ENCODE measurements at regions not wholly inside any gene's neighbourhood (a gene's known extent, or its start where the extent isn't known, plus 50 kb on each side); places are given as distances from the start of the nearest gene placed in this dataset.
"Not testable (repeated sequence)": the region's sequence is repeated elsewhere in the genome, so short reads cannot be mapped to it uniquely, and the experiment has no call there.

DNA sequence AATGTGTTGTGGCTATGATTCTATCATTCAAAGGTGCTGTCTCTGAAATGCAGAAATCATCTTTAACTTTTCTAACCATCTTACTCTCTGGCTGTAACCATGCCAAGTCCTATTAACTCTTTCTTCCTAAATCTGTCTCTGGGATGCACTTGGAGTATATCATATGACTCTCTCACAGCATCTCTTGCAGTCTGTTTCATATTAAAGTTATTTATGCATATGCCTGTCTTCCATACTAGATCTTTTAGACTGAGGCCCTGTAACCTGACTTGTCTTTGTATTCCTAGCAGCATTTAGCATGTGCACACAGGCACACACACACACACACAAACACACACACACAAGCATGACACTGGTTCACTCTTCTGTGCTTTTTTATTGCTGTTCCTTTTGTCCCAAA is 320.6 kb downstream of the ETAA1 start:
- no peak for DNase-seq

DNA sequence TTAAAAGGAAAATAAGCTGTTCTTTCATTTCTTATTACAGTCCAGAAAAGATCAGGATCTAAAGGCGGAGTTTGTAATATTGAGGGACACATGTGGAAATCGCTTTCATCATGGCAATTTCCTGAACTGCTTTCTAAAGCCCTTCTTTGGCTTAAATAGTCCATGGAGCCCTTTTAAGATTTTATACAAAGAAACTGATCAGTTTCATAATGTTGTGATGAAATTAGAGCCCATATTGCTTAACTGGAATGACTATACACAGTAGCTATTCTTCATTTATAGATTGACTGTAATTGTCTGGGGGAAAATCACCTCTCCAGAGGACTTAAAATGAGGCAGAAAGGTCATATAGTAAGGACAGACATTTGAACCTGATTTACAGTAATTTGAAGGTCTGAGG is 322.2 kb downstream of the ETAA1 start:
- no peak for DNase-seq

DNA sequence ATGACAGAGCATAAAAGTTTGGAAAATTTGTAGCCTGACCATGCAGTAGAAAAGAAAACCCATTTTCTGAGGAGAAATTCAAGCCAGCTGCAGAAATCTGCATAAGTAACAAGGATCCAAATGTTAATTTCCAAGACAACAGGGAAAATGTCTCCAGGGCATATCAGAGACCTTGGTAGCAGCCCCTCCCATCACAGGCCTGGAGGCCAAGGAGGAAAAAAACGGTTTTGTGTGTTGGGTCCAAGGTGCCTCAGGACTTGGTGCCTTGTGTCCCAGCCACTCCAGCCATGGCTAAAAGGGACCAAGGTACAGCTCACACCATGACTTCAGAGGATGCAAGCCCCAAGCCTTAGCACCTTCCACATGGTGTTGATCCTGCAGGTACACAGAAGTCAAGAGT is 324.4 kb downstream of the ETAA1 start:
- no peak for DNase-seq

DNA sequence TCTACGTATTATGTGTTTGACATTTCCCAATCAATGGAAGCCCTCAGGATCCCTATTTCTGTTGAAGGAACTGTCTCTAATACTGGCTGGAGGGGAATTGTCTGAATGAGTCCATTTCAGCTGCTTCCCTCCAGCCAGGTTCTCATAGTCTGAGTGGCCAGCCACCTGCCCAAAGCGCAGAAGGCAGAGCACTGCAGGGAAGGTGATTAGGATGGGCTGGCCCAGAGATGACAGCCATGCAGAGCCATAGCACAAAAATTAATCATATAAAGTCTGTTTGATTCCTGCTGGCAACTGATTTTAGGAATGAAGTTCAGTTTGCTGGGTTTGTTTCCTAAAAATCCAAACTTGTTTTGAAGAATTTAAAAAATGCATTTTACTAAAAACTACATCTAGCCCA is 327.1 kb downstream of the ETAA1 start:
- no peak for DNase-seq

- DNase-seq, result no peak
These were observed 328.6 kb downstream of the ETAA1 start for GRCh38 chr2:67725731-67726130.

GRCh38 chr2:67726416-67726815 is 329.3 kb downstream of the ETAA1 start:
- no peak for DNase-seq

DNA sequence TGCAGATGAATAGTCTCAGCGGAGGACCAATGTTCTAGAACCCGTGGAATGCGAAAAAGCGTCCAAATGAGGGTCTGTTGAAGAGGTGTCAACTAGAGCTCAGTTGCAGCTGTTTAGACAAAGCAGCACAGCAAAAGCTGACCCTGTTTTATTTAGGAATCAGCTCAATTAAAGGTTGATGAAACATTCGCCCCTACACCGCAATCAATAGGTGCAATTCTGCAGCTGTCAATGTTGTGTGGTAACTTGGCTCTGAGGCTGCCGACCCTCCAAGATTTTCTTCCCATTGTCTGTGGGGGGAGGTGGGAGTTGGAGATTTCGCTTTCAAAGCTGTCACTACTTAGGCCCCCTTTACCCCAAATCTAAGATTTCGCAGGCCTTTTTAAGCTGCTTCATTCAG is 330.0 kb downstream of the ETAA1 start:
- DNase-seq, result no peak

DNA sequence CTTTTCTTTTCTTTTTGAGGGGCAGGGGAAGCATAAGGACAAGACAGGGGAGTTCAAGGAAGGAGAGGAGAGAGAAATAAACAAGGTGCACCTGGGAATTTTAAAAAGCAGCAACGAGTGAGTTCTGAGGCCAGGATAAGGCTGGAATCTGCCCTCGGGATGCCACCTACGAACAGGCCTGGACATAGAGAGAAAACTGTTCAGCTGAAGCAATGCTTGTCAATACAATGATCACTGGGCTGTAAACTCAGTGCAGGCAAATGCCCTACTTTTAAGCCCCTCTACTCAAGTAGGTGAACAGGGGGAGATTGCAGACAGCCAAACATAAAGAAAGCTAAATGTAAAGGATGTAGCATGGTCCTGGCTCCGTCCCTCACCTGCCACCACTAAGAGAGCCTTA is 330.5 kb downstream of the ETAA1 start:
- DNase-seq, result no peak

DNA sequence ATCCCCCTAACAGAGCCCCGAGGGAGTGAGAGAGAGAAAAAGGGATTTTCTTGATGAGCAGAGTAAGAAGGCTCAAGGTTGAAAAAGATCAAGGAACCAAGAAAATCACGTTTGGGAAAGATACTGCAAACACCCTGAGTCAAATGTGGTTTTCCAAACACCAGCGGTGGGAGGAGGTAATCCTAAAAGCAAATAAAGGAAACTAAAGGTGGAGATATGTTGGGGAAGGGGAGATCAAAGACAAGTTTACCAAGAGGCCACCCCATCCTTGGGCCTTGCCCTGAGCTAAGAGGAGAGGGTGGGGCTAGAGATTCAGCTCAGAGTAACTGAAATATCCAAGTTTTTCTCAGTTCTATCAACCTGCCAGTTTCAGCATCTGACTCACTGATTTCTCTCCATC is 332.3 kb downstream of the ETAA1 start:
- no peak for DNase-seq

DNA sequence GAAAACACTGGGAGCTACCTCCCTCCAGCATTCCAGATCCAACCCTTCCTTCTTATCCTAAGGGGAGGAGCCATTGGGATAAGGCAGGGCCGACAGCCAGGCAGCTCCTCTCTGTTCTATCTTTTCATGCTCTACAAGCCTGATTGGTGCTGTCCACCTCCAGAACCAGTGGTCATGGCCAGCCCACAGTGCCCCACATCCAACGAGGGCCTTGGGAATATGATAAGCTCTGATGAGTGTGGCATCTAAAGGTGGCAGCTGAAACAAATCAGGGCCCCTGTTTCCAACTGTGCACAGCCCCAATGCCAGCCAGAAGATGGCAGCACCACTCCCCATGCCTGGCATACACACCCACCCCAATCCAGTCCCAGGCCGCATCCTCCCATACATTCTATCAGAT is 329.3 kb downstream of the C1D start:
- no peak for DNase-seq

DNA sequence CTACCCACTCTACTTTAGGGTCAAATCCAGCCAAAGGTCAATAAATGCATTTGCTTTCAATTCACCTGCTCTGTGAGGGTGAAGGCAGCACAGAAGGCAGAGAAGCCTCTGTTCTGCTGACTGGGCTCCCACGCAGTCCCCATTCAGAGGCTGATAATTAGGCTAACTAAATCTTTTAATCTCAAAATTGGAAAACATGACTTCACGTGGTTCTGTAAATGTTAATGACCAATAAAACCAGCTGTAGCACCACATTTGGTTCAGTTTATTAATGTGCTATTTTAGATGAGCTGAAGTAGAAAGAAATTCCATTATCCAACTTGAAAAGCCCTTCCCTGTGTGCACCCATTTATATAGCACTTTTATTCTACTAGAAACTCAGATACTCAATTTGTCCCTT is 310.6 kb downstream of the C1D start:
- no peak for DNase-seq

DNA sequence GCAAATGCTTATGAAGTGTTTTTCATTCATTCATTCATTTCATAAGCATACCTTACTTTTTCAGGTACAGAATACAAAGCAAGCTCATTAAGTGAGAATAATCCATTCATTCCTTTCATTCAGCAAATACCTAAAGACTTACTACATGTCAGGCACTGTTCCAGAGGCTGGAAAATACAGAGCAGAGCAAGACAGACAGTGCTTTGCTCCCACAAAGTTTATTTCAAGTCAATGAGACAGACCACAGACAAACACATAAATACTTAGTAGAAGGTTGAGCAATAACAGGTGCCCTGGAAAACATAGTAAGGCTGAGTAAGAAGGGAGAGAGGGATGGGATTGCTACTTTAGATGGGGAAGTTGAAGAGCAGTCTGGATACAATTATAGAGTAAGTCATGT is 309.8 kb downstream of the C1D start:
- no peak for DNase-seq

GRCh38 chr2:67755156-67755882 is 307.5 kb downstream of the C1D start:
- DNase-seq, result no peak

DNA sequence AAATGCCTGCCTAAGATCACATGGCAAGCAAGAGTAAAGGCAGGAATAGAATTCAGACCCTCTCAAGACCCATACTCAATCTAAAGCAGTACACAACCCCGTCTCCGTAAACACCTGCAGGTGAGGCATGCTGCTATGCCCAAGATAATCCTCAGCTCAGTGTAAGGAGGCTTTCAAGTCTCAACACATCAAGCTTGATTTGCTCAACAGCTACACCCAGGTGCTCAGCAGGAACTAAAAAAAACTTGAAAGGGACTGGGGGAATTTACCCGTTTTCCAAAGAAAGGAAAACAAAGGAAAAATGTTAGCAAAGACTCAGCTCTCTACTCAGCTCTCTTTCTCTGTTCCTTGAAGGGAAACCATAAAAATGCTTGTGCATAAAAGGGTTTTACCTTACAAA is 301.8 kb downstream of the C1D start:
- no peak for DNase-seq

DNA sequence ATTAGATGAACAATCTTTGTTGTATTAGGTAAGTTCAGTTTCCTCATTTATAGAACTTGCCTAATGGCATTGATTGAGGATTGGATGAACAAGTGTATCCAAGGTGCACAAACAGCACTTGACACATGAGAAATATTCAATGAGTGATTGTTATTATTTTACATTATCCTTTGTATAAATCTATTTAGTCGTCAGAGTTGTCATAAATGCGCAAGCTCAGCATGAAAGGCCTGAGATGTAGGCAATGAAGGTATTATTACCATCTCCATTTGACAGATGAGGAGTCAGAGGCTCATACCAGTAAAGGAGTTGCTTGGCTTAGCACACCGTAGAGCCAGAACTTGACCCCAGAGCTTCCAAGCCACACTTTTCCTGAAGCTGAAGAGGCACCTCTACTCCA is 291.4 kb downstream of the C1D start:
- DNase-seq, result no peak

DNA sequence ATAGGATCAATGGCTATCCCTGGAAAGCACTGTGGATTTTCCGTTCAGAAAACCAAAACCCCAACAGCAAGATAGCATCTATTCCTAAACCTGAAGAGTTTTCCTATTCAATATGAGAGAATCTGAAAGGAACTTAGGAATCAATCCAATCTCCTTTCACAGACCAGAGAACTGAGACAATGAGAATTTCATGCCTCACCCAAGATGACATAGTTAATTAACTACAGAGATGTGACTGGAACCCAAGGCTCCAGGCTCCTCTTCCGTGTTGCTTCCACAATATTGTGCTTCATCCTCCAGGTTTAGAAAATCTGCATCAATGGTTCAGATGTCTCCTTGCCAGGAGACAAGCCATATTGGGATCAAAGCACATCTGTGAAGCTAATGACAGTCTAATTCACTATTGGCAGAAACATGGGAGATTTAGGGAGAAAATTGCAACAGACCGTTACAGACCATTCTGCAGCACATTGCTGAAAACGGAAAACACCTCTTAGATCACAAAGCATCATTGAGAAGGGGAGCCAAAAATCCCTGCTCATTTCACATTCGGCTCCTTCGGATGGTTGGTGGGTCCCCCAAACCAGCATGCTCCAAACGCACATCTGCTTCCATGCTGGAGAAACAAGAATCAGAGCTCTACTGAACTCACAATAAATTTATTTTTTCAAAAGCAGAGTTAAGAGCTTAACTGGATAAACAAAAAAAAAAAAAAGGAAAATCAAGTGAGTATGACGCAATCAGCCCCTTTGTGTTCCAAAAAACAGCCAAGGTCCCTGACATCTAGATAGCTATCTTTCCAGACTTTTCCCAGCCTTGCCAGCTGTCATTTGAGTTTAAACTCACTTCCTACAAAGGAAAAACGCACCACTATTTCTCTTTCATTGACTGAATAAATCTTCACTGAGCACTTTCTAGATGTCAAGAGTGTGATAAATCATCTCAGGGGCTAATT is 290.3 kb downstream of the C1D start:
- no peak for DNase-seq

DNA sequence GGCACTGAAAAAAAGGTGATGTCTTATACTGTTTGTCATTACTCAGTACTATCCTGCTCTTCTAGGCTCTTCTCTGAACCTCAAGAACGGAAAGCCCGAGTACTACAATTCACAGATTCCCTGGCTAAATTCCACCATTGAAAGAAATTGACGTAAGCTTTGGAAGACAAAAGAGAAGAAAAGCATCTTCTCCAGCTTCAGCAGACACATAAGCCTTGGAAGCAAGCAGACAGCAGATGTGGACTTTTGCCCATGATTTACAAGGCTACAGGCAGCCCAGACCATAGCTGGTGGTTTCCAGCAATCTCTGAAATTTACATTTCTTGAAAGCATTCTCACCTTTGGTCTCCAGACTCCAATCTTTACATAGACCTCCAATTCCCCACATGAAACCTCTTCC is 289.0 kb downstream of the C1D start:
- DNase-seq, result no peak

DNA sequence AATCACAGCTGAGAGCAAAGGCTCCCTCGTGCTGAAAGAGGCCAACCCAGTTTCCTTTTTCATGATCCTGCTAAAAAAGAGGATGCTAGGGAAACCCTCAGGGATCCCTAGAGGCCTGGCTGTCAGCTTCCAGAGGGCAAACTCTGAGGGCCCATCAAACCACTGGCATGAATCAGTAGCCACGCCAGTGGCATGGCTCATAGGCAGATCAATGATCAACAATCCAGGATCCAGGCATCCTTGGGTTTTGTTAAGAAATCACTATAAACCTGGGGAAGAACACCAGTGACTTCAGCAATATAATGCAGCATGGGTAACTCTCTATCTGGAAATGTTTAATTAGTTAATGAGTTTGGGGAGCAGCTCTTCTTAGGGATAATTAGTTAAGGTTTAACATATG is 286.5 kb downstream of the C1D start:
- no peak for DNase-seq

- DNase-seq, result no peak
These were observed 285.8 kb downstream of the C1D start for GRCh38 chr2:67777010-67777409.

- DNase-seq, result no peak
These were observed 284.9 kb downstream of the C1D start for GRCh38 chr2:67777836-67778429.

DNA sequence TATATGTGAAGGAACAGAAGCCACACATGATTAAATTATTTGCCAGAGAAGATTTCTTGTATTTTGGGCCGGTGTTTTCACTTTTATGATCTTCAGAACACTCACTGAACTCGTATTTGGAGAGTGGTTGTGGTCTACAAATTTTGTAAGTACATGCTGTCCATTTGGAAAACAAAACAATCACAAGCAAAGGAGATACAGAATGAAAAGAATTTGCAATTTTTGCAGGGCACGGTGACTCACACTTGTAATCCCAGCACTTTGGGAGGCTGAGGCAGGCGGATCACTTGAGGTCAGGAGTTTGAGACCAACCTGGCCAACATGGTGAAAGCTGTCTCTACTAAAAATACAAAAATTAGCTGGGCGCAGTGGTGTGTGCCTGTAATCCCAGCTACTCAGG is 282.0 kb downstream of the C1D start:
- DNase-seq, result not testable (repeated sequence)

DNA sequence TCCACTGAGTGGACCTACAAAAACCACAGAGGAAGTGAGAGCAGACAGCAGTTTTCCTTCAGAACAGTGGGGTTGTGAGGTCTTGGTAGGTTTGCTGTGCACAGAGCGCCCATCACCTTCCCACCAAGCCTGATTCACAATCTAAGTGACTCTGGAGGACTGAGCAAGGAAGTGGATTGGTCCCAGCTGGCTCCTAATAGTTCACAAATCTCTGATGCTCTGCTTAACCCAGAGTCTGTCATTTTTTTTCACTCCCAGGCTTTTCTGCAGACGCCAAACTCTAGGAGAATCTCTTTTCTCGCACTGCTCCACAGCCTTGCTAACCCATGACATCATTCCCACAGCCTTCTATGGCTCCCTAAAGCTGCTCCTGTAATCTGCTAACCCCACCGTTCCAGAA is 280.4 kb downstream of the C1D start:
- no peak for DNase-seq

DNA sequence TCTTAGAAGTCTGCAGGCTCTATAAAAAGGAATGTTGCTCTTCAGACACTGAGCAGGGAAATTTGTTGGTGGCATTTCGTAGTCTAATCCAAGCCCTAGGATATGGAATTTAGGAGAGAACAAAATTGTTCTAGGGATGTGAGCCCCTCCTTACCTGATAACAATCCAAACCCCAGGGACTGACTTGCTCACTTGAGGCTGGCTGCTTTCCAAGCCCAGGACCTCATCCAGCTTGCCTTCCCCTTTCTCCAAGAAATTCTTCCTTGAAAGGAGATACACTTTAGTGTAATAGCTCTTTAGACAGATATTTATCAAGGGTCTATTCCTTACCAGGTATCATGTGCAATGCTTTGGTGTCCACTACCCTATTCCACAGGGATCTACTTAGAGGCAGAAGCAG is 279.8 kb downstream of the C1D start:
- no peak for DNase-seq

DNA sequence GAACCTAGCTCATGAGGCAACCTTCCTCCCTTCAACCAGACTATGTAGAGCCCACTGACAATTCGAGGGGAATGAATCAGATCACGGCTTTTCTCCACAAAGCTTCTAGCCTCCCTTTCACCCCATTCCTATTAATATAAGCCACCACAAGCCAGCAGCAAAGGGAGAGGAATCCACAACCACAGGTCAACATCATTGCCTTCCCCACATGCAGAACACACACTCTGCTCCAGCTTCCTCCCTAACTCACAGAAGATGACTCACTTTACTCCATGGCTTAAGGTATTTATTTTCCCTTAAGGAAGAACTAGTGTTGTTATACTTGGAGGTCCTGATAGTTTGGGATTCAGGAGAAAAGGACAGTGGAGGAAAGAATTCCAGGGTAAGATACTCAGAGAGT is 272.2 kb downstream of the C1D start:
- no peak for DNase-seq

Data from CD4-positive, alpha-beta T cell treated with Interleukin-21 for 1 hour (primary cell).